ENCODE measurements at regions not wholly inside any gene's neighbourhood (a gene's known extent, or its start where the extent isn't known, plus 50 kb on each side); places are given as distances from the start of the nearest gene placed in this dataset.

GRCh38 chr6:74805916-74806696, 399.7 kb downstream of the COL12A1 start:
- H3K4me3 Mint-ChIP-seq (ENCODE audit: unreplicated experiment) = no peak overlapping the region

GRCh38 chr6:74798302-74798701, 407.6 kb downstream of the COL12A1 start:
- H3K36me3 Mint-ChIP-seq (ENCODE audit: low read depth, unreplicated experiment) = no peaks in the 10 kb centered on the region
- Histone ChIP-seq H3K79me2 (ENCODE audit: insufficient read depth, low read length) (no peaks in the 10 kb centered on the region), H4K20me1 (ENCODE audit: insufficient read depth, low read length) (no peaks in the 10 kb centered on the region), H3K4me1 (ENCODE audit: insufficient read depth, low read length) (no peaks in the 10 kb centered on the region), H3K27ac (ENCODE audit: low read depth, low read length) (no peak overlapping the region), H2AFZ (ENCODE audit: low read depth, low read length) (no peak overlapping the region), H3K9me3 (ENCODE audit: insufficient read depth, low read depth, low read length) (no peaks in the 10 kb centered on the region), H3K27me3 (ENCODE audit: insufficient read depth, low read length) (no peaks in the 10 kb centered on the region), H3K4me3 (ENCODE audit: insufficient read depth, low read depth, low read length) (no peak overlapping the region), H3K9ac (ENCODE audit: low read length) (no peak overlapping the region), H3K4me2 (ENCODE audit: low read length) (no peak overlapping the region), H3K36me3 (ENCODE audit: insufficient read depth, low read length) (no peaks in the 10 kb centered on the region)
- TF ChIP-seq EZH2 (IDR thresholded peaks at IDR 0.05; ENCODE audit: insufficient read depth, low read length) (no peak), CTCF (IDR thresholded peaks at IDR 0.05; ENCODE audit: insufficient read depth, low read depth, low read length) (no peak)
- DNase-seq (ENCODE audit: low read depth) (no peak), FAIRE-seq (no peak)
- no peak overlapping the region for H3K27ac Mint-ChIP-seq (ENCODE audit: unreplicated experiment)
- no peaks in the 10 kb centered on the region for H3K4me1 Mint-ChIP-seq (ENCODE audit: low read depth, unreplicated experiment)
- H3K4me3 Mint-ChIP-seq (ENCODE audit: unreplicated experiment) = no peak overlapping the region
- H3K27me3 Mint-ChIP-seq (ENCODE audit: low read depth, unreplicated experiment) = no peaks in the 10 kb centered on the region
- H3K9me3 Mint-ChIP-seq (ENCODE audit: unreplicated experiment) = peaks cover 13% of the 10 kb centered on the region

More at GRCh38 chr6:74805916-74806696, 399.7 kb downstream of the COL12A1 start:
- no peaks in the 10 kb centered on the region for H3K9me3 ChIP-seq (ENCODE audit: insufficient read depth, low read depth, low read length)
- H3K27ac ChIP-seq (ENCODE audit: low read depth, low read length) = no peak overlapping the region
- no peaks in the 10 kb centered on the region for H3K4me1 ChIP-seq (ENCODE audit: insufficient read depth, low read length)
- DNase-seq (ENCODE audit: low read depth) (no peak), FAIRE-seq (no peak)
- no peak overlapping the region for H3K27ac Mint-ChIP-seq (ENCODE audit: unreplicated experiment)
- TF ChIP-seq EZH2 (IDR thresholded peaks at IDR 0.05; ENCODE audit: insufficient read depth, low read length) = no peak
- TF ChIP-seq CTCF (IDR thresholded peaks at IDR 0.05; ENCODE audit: insufficient read depth, low read depth, low read length) = no peak
- peaks cover 6% of the 10 kb centered on the region for H3K9me3 Mint-ChIP-seq (ENCODE audit: unreplicated experiment)
- no peaks in the 10 kb centered on the region for H3K27me3 Mint-ChIP-seq (ENCODE audit: low read depth, unreplicated experiment)
- no peak overlapping the region for H3K4me2 ChIP-seq (ENCODE audit: low read length)
- no peak overlapping the region for H2AFZ ChIP-seq (ENCODE audit: low read depth, low read length)
- H4K20me1 ChIP-seq (ENCODE audit: insufficient read depth, low read length) = no peaks in the 10 kb centered on the region
- H3K4me1 Mint-ChIP-seq (ENCODE audit: low read depth, unreplicated experiment) = no peaks in the 10 kb centered on the region
- H3K36me3 ChIP-seq (ENCODE audit: insufficient read depth, low read length) = no peaks in the 10 kb centered on the region
- no peak overlapping the region for H3K4me3 ChIP-seq (ENCODE audit: insufficient read depth, low read depth, low read length)
- H3K27me3 ChIP-seq (ENCODE audit: insufficient read depth, low read length) = no peaks in the 10 kb centered on the region
- H3K79me2 ChIP-seq (ENCODE audit: insufficient read depth, low read length) = no peaks in the 10 kb centered on the region
- no peak overlapping the region for H3K9ac ChIP-seq (ENCODE audit: low read length)
- no peaks in the 10 kb centered on the region for H3K36me3 Mint-ChIP-seq (ENCODE audit: low read depth, unreplicated experiment)

GRCh38 chr6:74785236-74785635, 420.6 kb downstream of the COL12A1 start:
- DNase-seq (ENCODE audit: low read depth) (no peak), FAIRE-seq (no peak)
- no peaks in the 10 kb centered on the region for H3K4me1 ChIP-seq (ENCODE audit: insufficient read depth, low read length)
- no peaks in the 10 kb centered on the region for H3K9me3 ChIP-seq (ENCODE audit: insufficient read depth, low read depth, low read length)
- H3K4me2 ChIP-seq (ENCODE audit: low read length) = no peak overlapping the region
- H3K27me3 Mint-ChIP-seq (ENCODE audit: low read depth, unreplicated experiment) = no peaks in the 10 kb centered on the region
- H3K9ac ChIP-seq (ENCODE audit: low read length) = no peak overlapping the region
- no peaks in the 10 kb centered on the region for H4K20me1 ChIP-seq (ENCODE audit: insufficient read depth, low read length)
- no peaks in the 10 kb centered on the region for H3K36me3 ChIP-seq (ENCODE audit: insufficient read depth, low read length)
- no peaks in the 10 kb centered on the region for H3K9me3 Mint-ChIP-seq (ENCODE audit: unreplicated experiment)
- TF ChIP-seq CTCF (IDR thresholded peaks at IDR 0.05; ENCODE audit: insufficient read depth, low read depth, low read length) (no peak), EZH2 (IDR thresholded peaks at IDR 0.05; ENCODE audit: insufficient read depth, low read length) (no peak)
- H3K27me3 ChIP-seq (ENCODE audit: insufficient read depth, low read length) = no peaks in the 10 kb centered on the region
- H3K27ac ChIP-seq (ENCODE audit: low read depth, low read length) = no peak overlapping the region
- no peak overlapping the region for H3K4me3 Mint-ChIP-seq (ENCODE audit: unreplicated experiment)
- H3K79me2 ChIP-seq (ENCODE audit: insufficient read depth, low read length) = no peaks in the 10 kb centered on the region
- peak overlapping the region; percentile 87 for H3K27ac Mint-ChIP-seq (ENCODE audit: unreplicated experiment)
- no peaks in the 10 kb centered on the region for H3K36me3 Mint-ChIP-seq (ENCODE audit: low read depth, unreplicated experiment)
- H2AFZ ChIP-seq (ENCODE audit: low read depth, low read length) = no peak overlapping the region
- H3K4me3 ChIP-seq (ENCODE audit: insufficient read depth, low read depth, low read length) = no peak overlapping the region
- peaks cover 10% of the 10 kb centered on the region for H3K4me1 Mint-ChIP-seq (ENCODE audit: low read depth, unreplicated experiment)

All from astrocyte (in vitro differentiated cells and primary cell).